CD1c-positive myeloid dendritic cell (primary cell): ENCODE measurements at regions not wholly inside any gene's neighbourhood (a gene's known extent, or its start where the extent isn't known, plus 50 kb on each side); places are given as distances from the start of the nearest gene placed in this dataset.
"Not testable (repeated sequence)": the region's sequence is repeated elsewhere in the genome, so short reads cannot be mapped to it uniquely, and the experiment has no call there.

Source experiments
- DNase-seq: peaks from one replicate; pipeline ENCODE4 v3.0.0-alpha.2; 2016; ENCODE audit errors: extremely low spot score

- DNase-seq, result no peak
Observed at GRCh38 chr9:13443346-13444244, 164.1 kb upstream of the MPDZ start.

- no peak for DNase-seq
Observed at GRCh38 chr9:13439685-13440476, 160.4 kb upstream of the MPDZ start.

- no peak for DNase-seq
Observed at GRCh38 chr9:13437866-13438265, 158.4 kb upstream of the MPDZ start.

GRCh38 chr9:13436591-13436990, 157.1 kb upstream of the MPDZ start:
- no peak for DNase-seq

GRCh38 chr9:13433453-13433852, 154.0 kb upstream of the MPDZ start:
- not testable (repeated sequence) for DNase-seq

GRCh38 chr9:13432904-13433303, 153.4 kb upstream of the MPDZ start:
- DNase-seq, result peak; percentile 12

GRCh38 chr9:13431692-13432091, 152.2 kb upstream of the MPDZ start:
- no peak for DNase-seq

- DNase-seq, result no peak
Observed at GRCh38 chr9:13431222-13431536, 151.7 kb upstream of the MPDZ start.

GRCh38 chr9:13430368-13431221, 151.1 kb upstream of the MPDZ start:
- no peak for DNase-seq

GRCh38 chr9:13429301-13430190, 150.1 kb upstream of the MPDZ start:
- no peak for DNase-seq

- DNase-seq, result no peak
Observed at GRCh38 chr9:13428766-13429165, 149.3 kb upstream of the MPDZ start.

GRCh38 chr9:13427587-13427986, 148.1 kb upstream of the MPDZ start:
- peak; percentile 49 for DNase-seq

GRCh38 chr9:13426606-13427005, 147.1 kb upstream of the MPDZ start:
- DNase-seq, result no peak

GRCh38 chr9:13424872-13425271, 145.4 kb upstream of the MPDZ start:
- no peak for DNase-seq

GRCh38 chr9:13424204-13424603, 144.7 kb upstream of the MPDZ start:
- no peak for DNase-seq

- DNase-seq, result no peak
Observed at GRCh38 chr9:13414349-13414748, 134.9 kb upstream of the MPDZ start.

GRCh38 chr9:13412331-13412730, 132.8 kb upstream of the MPDZ start:
- DNase-seq, result no peak

- DNase-seq, result no peak
Observed at GRCh38 chr9:13411791-13412190, 132.3 kb upstream of the MPDZ start.

- no peak for DNase-seq
Observed at GRCh38 chr9:13410566-13411031, 131.1 kb upstream of the MPDZ start.

- DNase-seq, result no peak
Observed at GRCh38 chr9:13397661-13398060, 118.2 kb upstream of the MPDZ start.

- no peak for DNase-seq
Observed at GRCh38 chr9:13397220-13397619, 117.7 kb upstream of the MPDZ start.
